HEK293 (cell line): ENCODE measurements at regions not wholly inside any gene's neighbourhood (a gene's known extent, or its start where the extent isn't known, plus 50 kb on each side); places are given as distances from the start of the nearest gene placed in this dataset.

Source experiments
- GLIS2 ChIP-seq: fragments of 450-650 bp; formaldehyde crosslinking; IDR thresholded peaks from 2 replicates; pipeline ENCODE4 v1.5.1; 2016; ENCODE audit warnings: missing biosample characterization, missing genetic modification characterization
- PRDM6 ChIP-seq: fragments of 450-650 bp; formaldehyde crosslinking; IDR thresholded peaks from 2 replicates; pipeline ENCODE4 v1.5.1; 2017; ENCODE audit warnings: missing biosample characterization, missing genetic modification characterization
- SCRT1 ChIP-seq: fragments of 450-650 bp; formaldehyde crosslinking; IDR thresholded peaks from 2 replicates; pipeline ENCODE4 v1.5.1; 2016; ENCODE audit warnings: missing biosample characterization, missing genetic modification characterization, borderline replicate concordance
- SCRT2 ChIP-seq: fragments of 450-650 bp; formaldehyde crosslinking; IDR thresholded peaks from 2 replicates; pipeline ENCODE4 v1.5.1; 2016; ENCODE audit warnings: missing biosample characterization, missing genetic modification characterization
- TCF7L2 ChIP-seq: IDR thresholded peaks from 2 replicates; pipeline ENCODE4 v1.6.1; 2011; ENCODE audit warnings: low read depth, mild to moderate bottlenecking, inconsistent platforms, low read length, moderate library complexity, borderline replicate concordance
- WT1 ChIP-seq: fragments of 450-650 bp; formaldehyde crosslinking; IDR thresholded peaks from 2 replicates; pipeline ENCODE4 v1.5.1; 2016; ENCODE audit warnings: missing biosample characterization, missing genetic modification characterization
- ZBTB1 ChIP-seq: fragments of 450-650 bp; formaldehyde crosslinking; IDR thresholded peaks from 2 replicates; pipeline ENCODE4 v1.5.1; 2016; ENCODE audit warnings: missing biosample characterization, missing genetic modification characterization
- ZBTB11 ChIP-seq: fragments of 450-650 bp; formaldehyde crosslinking; conservative IDR thresholded peaks from 2 replicates; pipeline ENCODE4 v1.5.1; 2016; ENCODE audit warnings: low read depth, missing biosample characterization, missing genetic modification characterization
- ZBTB20 ChIP-seq: fragments of 450-650 bp; formaldehyde crosslinking; IDR thresholded peaks from 2 replicates; pipeline ENCODE4 v1.5.1; 2016; ENCODE audit warnings: missing biosample characterization, missing genetic modification characterization
- ZBTB21 ChIP-seq: fragments of 450-650 bp; formaldehyde crosslinking; IDR thresholded peaks from 2 replicates; pipeline ENCODE4 v1.5.1; 2017; ENCODE audit warnings: missing biosample characterization, missing genetic modification characterization
- ZBTB26 ChIP-seq: fragments of 450-650 bp; formaldehyde crosslinking; optimal IDR thresholded peaks from 2 replicates; pipeline ENCODE3; 2016; ENCODE audit warnings: missing biosample characterization, mild to moderate bottlenecking, missing genetic modification characterization
- ZBTB48 ChIP-seq: fragments of 450-650 bp; formaldehyde crosslinking; IDR thresholded peaks from 2 replicates; pipeline ENCODE4 v1.5.1; 2016; ENCODE audit warnings: missing biosample characterization, missing genetic modification characterization
- ZFP37 ChIP-seq: fragments of 450-650 bp; formaldehyde crosslinking; IDR thresholded peaks from 2 replicates; pipeline ENCODE4 v1.5.1; 2016; ENCODE audit warnings: missing biosample characterization, missing genetic modification characterization
- ZNF133 ChIP-seq: fragments of 450-650 bp; formaldehyde crosslinking; IDR thresholded peaks from 2 replicates; pipeline ENCODE4 v1.5.1; 2016; ENCODE audit warnings: missing biosample characterization, missing genetic modification characterization
- ZNF214 ChIP-seq: fragments of 450-650 bp; formaldehyde crosslinking; IDR thresholded peaks from 2 replicates; pipeline ENCODE4 v1.5.1; 2017; ENCODE audit warnings: missing biosample characterization, mild to moderate bottlenecking, missing genetic modification characterization, borderline replicate concordance
- ZNF223 ChIP-seq: fragments of 450-650 bp; formaldehyde crosslinking; IDR thresholded peaks from 2 replicates; pipeline ENCODE4 v1.5.1; 2016; ENCODE audit warnings: missing biosample characterization, missing genetic modification characterization
- ZNF362 ChIP-seq: fragments of 450-650 bp; formaldehyde crosslinking; IDR thresholded peaks from 2 replicates; pipeline ENCODE4 v1.5.1; 2016; ENCODE audit warnings: missing biosample characterization, missing genetic modification characterization
- ZNF416 ChIP-seq: fragments of 450-650 bp; formaldehyde crosslinking; IDR thresholded peaks from 2 replicates; pipeline ENCODE4 v1.5.1; 2016; ENCODE audit warnings: missing biosample characterization, missing genetic modification characterization
- ZNF423 ChIP-seq: fragments of 450-650 bp; formaldehyde crosslinking; IDR thresholded peaks from 2 replicates; pipeline ENCODE4 v1.5.1; 2016; ENCODE audit warnings: missing biosample characterization, missing genetic modification characterization
- ZNF654 ChIP-seq: fragments of 450-650 bp; formaldehyde crosslinking; IDR thresholded peaks from 2 replicates; pipeline ENCODE4 v1.5.1; 2016; ENCODE audit warnings: low read depth, missing biosample characterization, missing genetic modification characterization
- ZNF837 ChIP-seq: fragments of 450-650 bp; formaldehyde crosslinking; IDR thresholded peaks from 2 replicates; pipeline ENCODE4 v1.5.1; 2016; ENCODE audit warnings: missing biosample characterization, missing genetic modification characterization
- ZXDB ChIP-seq: fragments of 450-650 bp; formaldehyde crosslinking; IDR thresholded peaks from 2 replicates; pipeline ENCODE4 v1.5.1; 2016; ENCODE audit warnings: missing biosample characterization, missing genetic modification characterization
- TF ChIP-seq, protein P1 (sequence below): fragments of 450-650 bp; formaldehyde crosslinking; IDR thresholded peaks from 2 replicates; pipeline ENCODE4 v1.5.1; 2017; ENCODE audit warnings: missing biosample characterization, missing genetic modification characterization
- TF ChIP-seq, protein P2 (sequence below): fragments of 450-650 bp; formaldehyde crosslinking; IDR thresholded peaks from 2 replicates; pipeline ENCODE4 v1.5.1; 2016; ENCODE audit warnings: missing biosample characterization, missing genetic modification characterization
- TF ChIP-seq, protein P3 (sequence below): fragments of 450-650 bp; formaldehyde crosslinking; IDR thresholded peaks from 2 replicates; pipeline ENCODE4 v1.5.1; 2017; ENCODE audit warnings: missing biosample characterization, missing genetic modification characterization

GRCh38 chr6:156686301-156686994 lies 90.7 kb upstream of the ARID1B start (continued):
- TF ChIP-seq, protein P1, sequence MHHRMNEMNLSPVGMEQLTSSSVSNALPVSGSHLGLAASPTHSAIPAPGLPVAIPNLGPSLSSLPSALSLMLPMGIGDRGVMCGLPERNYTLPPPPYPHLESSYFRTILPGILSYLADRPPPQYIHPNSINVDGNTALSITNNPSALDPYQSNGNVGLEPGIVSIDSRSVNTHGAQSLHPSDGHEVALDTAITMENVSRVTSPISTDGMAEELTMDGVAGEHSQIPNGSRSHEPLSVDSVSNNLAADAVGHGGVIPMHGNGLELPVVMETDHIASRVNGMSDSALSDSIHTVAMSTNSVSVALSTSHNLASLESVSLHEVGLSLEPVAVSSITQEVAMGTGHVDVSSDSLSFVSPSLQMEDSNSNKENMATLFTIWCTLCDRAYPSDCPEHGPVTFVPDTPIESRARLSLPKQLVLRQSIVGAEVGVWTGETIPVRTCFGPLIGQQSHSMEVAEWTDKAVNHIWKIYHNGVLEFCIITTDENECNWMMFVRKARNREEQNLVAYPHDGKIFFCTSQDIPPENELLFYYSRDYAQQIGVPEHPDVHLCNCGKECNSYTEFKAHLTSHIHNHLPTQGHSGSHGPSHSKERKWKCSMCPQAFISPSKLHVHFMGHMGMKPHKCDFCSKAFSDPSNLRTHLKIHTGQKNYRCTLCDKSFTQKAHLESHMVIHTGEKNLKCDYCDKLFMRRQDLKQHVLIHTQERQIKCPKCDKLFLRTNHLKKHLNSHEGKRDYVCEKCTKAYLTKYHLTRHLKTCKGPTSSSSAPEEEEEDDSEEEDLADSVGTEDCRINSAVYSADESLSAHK (tag by site-specific recombination): no peak
- TF ChIP-seq GLIS2 (tag by site-specific recombination): no peak
- no peak for TF ChIP-seq ZBTB48
- peak; percentile 81 for TF ChIP-seq PRDM6 (tag by site-specific recombination)
- TF ChIP-seq SCRT1: peak; percentile 71; the same call in 1 of the 2 replicates
- no peak for TF ChIP-seq ZNF133 (tag by site-specific recombination)
- TF ChIP-seq, protein P2, sequence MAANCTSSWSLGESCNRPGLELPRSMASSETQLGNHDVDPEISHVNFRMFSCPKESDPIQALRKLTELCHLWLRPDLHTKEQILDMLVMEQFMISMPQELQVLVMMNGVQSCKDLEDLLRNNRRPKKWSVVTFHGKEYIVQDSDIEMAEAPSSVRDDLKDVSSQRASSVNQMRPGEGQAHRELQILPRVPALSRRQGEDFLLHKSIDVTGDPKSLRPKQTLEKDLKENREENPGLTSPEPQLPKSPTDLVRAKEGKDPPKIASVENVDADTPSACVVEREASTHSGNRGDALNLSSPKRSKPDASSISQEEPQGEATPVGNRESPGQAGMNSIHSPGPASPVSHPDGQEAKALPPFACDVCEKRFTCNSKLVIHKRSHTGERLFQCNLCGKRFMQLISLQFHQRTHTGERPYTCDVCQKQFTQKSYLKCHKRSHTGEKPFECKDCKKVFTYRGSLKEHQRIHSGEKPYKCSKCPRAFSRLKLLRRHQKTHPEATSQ (tag by site-specific recombination): no peak
- TF ChIP-seq ZNF362 (tag by site-specific recombination): peak; percentile 86
- no peak for TF ChIP-seq WT1 (tag by site-specific recombination)
- no peak for TF ChIP-seq ZNF214 (tag by site-specific recombination)
- TF ChIP-seq ZNF837 (tag by site-specific recombination): no peak
- TF ChIP-seq ZBTB1 (tag by site-specific recombination): no peak
- TF ChIP-seq ZBTB20 (tag by site-specific recombination): peak; percentile 44; the same call in 1 of the 2 replicates
- no peak for TF ChIP-seq ZNF423 (tag by site-specific recombination)
- TF ChIP-seq, protein P3, sequence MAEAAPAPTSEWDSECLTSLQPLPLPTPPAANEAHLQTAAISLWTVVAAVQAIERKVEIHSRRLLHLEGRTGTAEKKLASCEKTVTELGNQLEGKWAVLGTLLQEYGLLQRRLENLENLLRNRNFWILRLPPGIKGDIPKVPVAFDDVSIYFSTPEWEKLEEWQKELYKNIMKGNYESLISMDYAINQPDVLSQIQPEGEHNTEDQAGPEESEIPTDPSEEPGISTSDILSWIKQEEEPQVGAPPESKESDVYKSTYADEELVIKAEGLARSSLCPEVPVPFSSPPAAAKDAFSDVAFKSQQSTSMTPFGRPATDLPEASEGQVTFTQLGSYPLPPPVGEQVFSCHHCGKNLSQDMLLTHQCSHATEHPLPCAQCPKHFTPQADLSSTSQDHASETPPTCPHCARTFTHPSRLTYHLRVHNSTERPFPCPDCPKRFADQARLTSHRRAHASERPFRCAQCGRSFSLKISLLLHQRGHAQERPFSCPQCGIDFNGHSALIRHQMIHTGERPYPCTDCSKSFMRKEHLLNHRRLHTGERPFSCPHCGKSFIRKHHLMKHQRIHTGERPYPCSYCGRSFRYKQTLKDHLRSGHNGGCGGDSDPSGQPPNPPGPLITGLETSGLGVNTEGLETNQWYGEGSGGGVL: peak; percentile 84
- TF ChIP-seq ZXDB (tag by site-specific recombination): peak; percentile 33; the same call in 1 of the 2 replicates
- 0 out of 2 replicates have a peak, but pooled peaks have one; percentile 58 for TF ChIP-seq ZBTB21
- no peak for TF ChIP-seq ZBTB26 (tag by site-specific recombination)
- TF ChIP-seq TCF7L2: peak; percentile 46; the same call in 1 of the 2 replicates
- peak; percentile 55; the same call in 1 of the 2 replicates for TF ChIP-seq SCRT2 (tag by site-specific recombination)
- no peak for TF ChIP-seq ZBTB11 (tag by site-specific recombination)
- no peak for TF ChIP-seq ZFP37 (tag by site-specific recombination)
- 0 out of 2 replicates have a peak, but pooled peaks have one; percentile 9 for TF ChIP-seq ZNF654 (tag by site-specific recombination)
- no peak for TF ChIP-seq ZNF223
- no peak for TF ChIP-seq ZNF416 (tag by site-specific recombination)
